ENCODE measurements at regions not wholly inside any gene's neighbourhood (a gene's known extent, or its start where the extent isn't known, plus 50 kb on each side); places are given as distances from the start of the nearest gene placed in this dataset.

- DNase-seq (ENCODE audit: low spot score): no peak
- intact Hi-C loops (cut with DNase I): no loop called here
These were observed 126.2 kb downstream of the KCNRG start for GRCh38 chr13:50141375-50141975.

DNA sequence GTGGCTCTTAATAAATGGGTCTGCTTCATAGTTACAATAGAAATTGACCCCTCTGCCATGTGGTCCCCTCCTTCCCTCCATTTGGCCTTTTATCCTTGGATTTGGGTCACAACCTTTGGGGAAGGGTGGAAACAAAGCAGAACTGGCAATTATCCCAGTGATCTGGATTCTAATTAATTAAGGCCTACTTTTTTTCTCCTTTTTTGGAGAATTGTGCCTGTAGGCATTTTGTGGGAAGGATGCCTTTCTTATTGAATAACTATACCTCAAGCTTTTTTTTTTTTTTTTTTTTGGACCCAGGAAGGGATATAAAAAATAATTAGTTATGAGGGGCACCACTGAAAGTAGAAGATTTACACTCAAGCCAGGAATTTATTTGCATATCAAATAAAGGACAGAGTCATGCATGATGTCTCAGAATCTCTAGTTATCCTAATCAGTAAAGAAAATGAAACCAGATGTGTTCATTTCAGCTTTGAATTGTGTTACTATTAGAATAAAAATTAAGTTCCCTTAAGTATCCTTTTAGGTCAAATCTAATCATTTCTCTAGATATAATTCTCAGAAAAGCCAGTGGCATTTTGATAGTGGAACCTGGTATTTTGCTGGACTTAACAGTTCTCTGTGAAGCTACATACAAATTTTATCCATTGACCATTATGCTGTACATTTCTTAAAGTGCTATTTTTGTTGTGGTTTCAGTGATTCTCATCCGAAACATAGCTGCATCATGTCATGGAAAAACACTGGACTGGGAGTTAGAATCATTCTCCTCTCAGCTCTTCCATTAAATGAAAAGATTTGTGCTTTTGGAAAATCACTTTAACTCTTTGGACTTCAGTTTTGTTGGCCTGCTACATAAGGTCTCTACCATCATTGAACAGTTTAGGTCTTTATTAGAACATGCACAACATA lies 129.3 kb downstream of the KCNRG start:
- intact Hi-C loops (cut with DNase I): no loop called here
- DNase-seq (ENCODE audit: low spot score): no peak

- intact Hi-C loops (cut with DNase I): no loop called here
- DNase-seq (ENCODE audit: low spot score): no peak
These were observed 134.0 kb downstream of the KCNRG start for GRCh38 chr13:50149214-50149613.

- DNase-seq (ENCODE audit: low spot score): no peak
- intact Hi-C loops (cut with DNase I): no loop called here
These were observed 134.7 kb downstream of the KCNRG start for GRCh38 chr13:50149932-50150331.

DNA sequence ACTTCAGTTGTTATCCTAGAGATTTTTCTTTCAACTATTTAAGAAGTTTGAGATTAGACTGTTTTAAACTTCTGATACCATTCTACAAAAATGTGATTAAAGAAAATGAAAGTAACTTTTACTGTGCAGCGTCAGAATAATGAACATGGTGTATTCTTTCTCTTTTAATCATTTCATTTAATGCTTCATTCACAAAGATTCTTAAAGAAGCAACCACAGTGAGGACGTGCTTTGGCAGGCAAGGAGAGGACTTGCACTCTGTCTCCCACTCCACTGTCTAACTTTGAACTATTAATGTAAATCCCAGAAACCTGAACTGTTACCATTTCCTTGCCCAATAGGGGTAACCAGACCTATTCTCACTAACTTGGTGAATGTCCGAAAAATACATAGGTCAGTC lies 137.0 kb downstream of the KCNRG start:
- no peak for DNase-seq (ENCODE audit: low spot score)
- intact Hi-C loops (cut with DNase I): no loop called here

DNA sequence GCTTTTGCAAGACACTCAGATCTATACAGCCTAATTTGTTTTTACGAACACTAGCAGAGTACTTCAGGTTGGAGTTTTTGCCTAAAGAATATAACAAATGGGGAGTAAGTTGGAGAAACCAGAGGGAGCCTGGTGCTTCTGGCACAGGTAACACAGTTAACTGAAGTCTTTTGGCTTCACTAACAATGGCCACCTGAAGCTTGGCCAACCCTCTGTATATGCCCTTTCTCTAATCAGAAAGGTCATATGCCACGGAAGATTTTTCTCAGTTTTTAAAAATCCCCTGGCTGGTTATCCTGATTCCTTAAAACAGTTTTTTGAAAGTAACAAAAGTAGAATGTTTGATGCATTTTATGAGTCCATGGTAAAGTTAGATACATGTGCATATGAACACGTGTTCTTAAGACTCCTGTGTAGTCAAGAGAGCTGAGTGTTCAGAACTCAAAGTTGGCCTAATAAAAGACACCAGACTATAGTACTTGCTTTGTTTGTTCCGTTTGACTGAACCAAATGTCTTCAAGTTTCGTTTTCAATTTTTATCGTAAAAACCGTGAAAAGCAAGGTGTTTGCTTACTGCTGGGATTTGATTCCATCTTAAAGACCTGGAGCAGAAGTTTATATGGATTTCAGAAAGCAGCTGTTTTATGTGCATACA lies 137.5 kb downstream of the KCNRG start:
- intact Hi-C loops (cut with DNase I): no loop called here
- no peak for DNase-seq (ENCODE audit: low spot score)

DNA sequence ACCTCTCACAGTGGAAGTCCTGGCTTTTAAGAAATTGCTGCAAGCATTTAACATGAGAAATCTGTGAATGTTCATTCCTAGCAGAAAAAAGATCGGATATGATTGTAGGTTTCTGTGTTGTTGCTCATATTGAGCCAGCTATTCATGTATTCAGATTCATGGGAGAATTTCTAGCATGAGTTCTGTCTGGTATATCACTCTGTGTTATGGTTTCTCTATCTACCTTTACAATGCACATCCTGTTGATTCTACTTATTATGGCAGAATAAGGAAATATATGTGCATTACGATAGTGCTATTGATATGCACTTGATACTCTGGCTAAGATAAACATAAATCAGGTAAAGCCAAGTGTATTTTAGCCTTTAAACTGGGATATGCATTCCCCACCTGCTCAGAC lies 138.2 kb downstream of the KCNRG start:
- intact Hi-C loops (cut with DNase I): no loop called here
- no peak for DNase-seq (ENCODE audit: low spot score)

GRCh38 chr13:50153876-50154275 lies 138.6 kb downstream of the KCNRG start:
- DNase-seq (ENCODE audit: low spot score): no peak
- intact Hi-C loops (cut with DNase I): no loop called here

- no peak for DNase-seq (ENCODE audit: low spot score)
- intact Hi-C loops (cut with DNase I): no loop called here
These were observed 139.5 kb downstream of the KCNRG start for GRCh38 chr13:50154697-50155096.

- intact Hi-C loops (cut with DNase I): no loop called here
- no peak for DNase-seq (ENCODE audit: low spot score)
These were observed 140.9 kb downstream of the KCNRG start for GRCh38 chr13:50156140-50156539.

DNA sequence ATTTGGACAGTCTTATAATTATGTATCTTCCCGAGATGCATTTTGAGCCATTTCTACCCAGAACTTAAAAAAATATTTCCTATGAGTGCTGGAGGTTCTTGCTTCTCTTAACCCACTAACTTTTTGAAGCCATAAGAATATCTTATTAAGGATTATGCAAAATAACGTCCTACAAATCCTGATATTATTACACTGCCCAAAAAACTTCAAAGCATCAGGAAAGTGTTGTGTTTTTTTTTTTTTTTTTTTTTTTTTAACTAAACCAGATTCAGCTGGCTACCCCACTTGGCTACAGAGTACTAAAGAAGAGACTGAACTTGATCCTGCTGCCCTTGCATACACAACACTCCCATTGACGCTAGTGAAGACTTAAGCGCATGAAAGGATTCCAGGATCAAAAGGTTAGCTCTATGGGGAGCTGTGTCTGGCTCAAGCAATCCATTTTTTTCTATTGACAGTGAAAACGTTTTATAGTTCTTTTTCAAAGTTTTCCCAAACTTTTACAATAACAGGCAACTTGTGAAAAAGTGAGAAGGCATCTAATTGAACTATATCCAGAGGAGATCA lies 141.4 kb downstream of the KCNRG start:
- DNase-seq (ENCODE audit: low spot score): no peak
- intact Hi-C loops (cut with DNase I): no loop called here

- no peak for DNase-seq (ENCODE audit: low spot score)
- intact Hi-C loops (cut with DNase I): no loop called here
These were observed 143.3 kb downstream of the KCNRG start for GRCh38 chr13:50158385-50159165.

DNA sequence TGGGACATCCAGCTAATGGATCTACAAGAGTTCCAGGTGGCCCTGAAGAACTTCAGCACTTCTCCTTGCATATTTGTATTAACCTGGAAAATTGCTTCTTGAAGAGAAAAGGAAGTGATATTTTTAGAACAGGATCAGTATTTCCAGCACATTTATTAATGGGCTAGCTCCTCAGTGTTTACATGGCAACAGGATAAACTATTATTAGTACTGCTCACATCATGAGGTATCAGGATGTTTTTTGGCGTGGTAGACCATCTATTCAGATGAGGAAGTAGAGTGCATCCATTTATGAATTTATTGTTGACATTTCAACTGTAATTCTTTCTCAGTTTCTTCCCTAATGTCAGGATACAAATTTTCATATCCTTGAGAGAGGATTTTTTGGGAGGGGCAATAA lies 144.4 kb downstream of the KCNRG start:
- DNase-seq (ENCODE audit: low spot score): no peak
- intact Hi-C loops (cut with DNase I): no loop called here

DNA sequence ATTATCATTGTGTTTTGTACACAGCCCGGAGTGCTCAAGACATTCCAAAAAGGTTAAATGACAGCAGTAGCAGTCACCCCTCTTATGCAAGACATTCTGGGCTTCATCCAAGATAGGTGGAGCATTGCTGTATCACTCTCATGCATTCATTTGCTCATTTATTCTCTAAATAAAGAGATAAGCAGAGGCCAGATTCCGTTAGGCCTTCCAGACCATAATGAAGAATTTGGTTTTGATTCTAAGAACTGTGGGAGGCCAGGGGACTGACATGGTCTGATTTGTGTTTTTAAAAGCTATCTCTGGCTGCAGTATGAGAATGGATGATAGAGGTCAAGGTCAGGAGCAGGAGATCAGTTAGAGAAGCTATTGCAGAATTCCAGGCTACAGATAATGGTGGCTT lies 145.8 kb downstream of the KCNRG start:
- no peak for DNase-seq (ENCODE audit: low spot score)
- intact Hi-C loops (cut with DNase I): no loop called here

- no peak for DNase-seq (ENCODE audit: low spot score)
- intact Hi-C loops (cut with DNase I): no loop called here
These were observed 146.8 kb downstream of the KCNRG start for GRCh38 chr13:50162001-50162400.

GRCh38 chr13:50162567-50162966 lies 147.3 kb downstream of the KCNRG start:
- intact Hi-C loops (cut with DNase I): no loop called here
- no peak for DNase-seq (ENCODE audit: low spot score)

GRCh38 chr13:50167224-50167947 lies 152.1 kb downstream of the KCNRG start:
- intact Hi-C loops (cut with DNase I): no loop called here
- no peak for DNase-seq (ENCODE audit: low spot score)

DNA sequence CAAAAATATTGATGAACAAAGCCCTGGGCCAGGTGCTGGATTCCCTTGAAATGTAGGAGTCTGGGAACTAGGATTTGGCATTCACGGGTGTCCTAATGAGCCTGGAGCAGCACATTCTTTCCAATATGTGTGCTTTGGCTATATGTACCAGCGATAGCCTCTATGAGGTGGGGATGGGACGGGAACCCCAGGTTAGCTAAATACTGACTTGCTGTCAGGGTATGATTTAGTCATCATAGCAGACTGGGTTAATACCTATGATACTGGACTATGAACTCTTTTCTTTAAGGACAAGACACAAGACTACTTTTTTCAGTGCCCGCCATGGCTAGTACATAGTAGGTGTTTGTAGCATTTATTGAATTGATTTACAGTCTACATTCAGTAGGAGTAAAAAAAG lies 152.7 kb downstream of the KCNRG start:
- intact Hi-C loops (cut with DNase I): no loop called here
- no peak for DNase-seq (ENCODE audit: low spot score)

GRCh38 chr13:50168786-50169185 lies 153.5 kb downstream of the KCNRG start:
- intact Hi-C loops (cut with DNase I): no loop called here
- DNase-seq (ENCODE audit: low spot score): no peak

Data from posterior vena cava (tissue), 2 donors.